ENCODE measurements at regions not wholly inside any gene's neighbourhood (a gene's known extent, or its start where the extent isn't known, plus 50 kb on each side); places are given as distances from the start of the nearest gene placed in this dataset.

DNA sequence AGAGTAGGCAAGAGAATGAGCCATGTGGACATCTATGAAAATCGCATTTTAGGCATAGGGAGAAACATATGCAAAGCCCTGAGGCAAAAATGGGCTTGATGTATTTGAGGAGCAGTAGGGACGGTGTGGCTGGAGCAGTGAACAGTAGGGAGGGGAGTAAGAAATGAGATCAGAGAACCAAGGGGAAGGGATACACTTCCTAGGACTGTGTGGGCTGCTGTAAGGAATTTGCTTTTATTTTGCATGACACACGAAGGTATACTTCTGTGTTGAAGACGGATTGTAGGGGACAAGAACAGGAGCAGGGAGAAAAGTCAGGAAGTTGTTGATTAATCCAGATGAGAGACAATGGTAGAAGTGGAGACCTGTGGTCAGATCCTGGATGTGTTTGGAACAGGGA is 572.1 kb downstream of the JRKL start:
- POLR2A ChIA-PET: no interaction called here
- no peak overlapping the region for H3K4me3 Mint-ChIP-seq

DNA sequence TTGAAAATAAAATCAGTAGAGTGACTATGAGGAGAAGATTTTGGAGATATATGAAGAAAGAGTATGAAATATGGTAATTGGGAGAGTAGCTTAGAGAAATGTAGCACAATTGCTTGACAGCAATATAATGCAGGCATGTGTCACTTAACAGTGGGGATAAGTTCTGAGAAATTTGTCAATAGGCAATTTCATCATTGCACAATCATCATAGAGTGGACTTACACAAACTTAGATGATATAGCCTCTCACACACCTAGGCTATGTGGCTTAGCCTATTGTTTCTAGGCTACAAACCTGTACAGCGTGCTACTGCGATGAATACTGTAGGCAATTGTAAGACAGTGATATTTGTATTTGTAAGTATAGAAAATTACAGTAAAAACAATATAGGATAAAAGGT is 573.6 kb downstream of the JRKL start:
- Mint-ChIP-seq H3K9me3 (no peaks in the 10 kb centered on the region), H3K36me3 (ENCODE audit: low read depth) (no peaks in the 10 kb centered on the region), H3K4me1 (ENCODE audit: low read depth) (no peaks in the 10 kb centered on the region), H3K27me3 (no peaks in the 10 kb centered on the region), H3K27ac (no peak overlapping the region), H3K4me3 (no peak overlapping the region)
- ChIA-PET POLR2A (no interaction called here), CTCF (no interaction called here)
- no peak for ATAC-seq
- intact Hi-C loops (cut with micrococcal nuclease): no loop called here
- TF ChIP-seq, protein P1, sequence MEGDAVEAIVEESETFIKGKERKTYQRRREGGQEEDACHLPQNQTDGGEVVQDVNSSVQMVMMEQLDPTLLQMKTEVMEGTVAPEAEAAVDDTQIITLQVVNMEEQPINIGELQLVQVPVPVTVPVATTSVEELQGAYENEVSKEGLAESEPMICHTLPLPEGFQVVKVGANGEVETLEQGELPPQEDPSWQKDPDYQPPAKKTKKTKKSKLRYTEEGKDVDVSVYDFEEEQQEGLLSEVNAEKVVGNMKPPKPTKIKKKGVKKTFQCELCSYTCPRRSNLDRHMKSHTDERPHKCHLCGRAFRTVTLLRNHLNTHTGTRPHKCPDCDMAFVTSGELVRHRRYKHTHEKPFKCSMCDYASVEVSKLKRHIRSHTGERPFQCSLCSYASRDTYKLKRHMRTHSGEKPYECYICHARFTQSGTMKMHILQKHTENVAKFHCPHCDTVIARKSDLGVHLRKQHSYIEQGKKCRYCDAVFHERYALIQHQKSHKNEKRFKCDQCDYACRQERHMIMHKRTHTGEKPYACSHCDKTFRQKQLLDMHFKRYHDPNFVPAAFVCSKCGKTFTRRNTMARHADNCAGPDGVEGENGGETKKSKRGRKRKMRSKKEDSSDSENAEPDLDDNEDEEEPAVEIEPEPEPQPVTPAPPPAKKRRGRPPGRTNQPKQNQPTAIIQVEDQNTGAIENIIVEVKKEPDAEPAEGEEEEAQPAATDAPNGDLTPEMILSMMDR (IDR thresholded peaks at IDR 0.05): no peak
- no peak for DNase-seq

More for the DNA sequence above, 572.1 kb downstream of the JRKL start:
- Mint-ChIP-seq H3K27me3 (no peaks in the 10 kb centered on the region), H3K9me3 (no peaks in the 10 kb centered on the region), H3K36me3 (ENCODE audit: low read depth) (no peaks in the 10 kb centered on the region), H3K4me1 (ENCODE audit: low read depth) (no peaks in the 10 kb centered on the region), H3K27ac (no peak overlapping the region)
- CTCF ChIA-PET: no interaction called here
- TF ChIP-seq, protein P1 (IDR thresholded peaks at IDR 0.05): no peak
- DNase-seq (no peak), ATAC-seq (no peak)
- intact Hi-C loops (cut with micrococcal nuclease): no loop called here

DNA sequence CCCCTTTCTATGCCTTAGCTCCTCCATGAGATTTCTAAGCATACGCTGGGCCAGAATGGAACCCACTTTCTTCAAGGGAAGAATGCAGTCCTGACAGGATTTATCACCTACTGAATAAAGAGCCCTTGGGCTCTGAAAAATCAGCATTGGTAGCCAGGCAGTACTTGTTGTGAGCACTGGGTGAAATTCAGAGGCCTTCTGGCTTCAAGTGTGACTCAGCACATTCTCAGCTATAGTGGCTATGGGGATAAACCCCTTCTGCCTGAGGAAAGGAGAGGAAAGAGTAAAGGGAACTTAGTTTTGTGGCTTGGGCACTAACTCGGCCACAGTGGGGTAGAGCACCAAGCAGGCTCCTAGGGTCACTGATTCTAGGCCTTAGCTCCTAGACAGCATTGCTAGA is 574.8 kb downstream of the JRKL start:
- Mint-ChIP-seq H3K4me1 (ENCODE audit: low read depth) (no peaks in the 10 kb centered on the region), H3K9me3 (no peaks in the 10 kb centered on the region), H3K4me3 (no peak overlapping the region), H3K36me3 (ENCODE audit: low read depth) (no peaks in the 10 kb centered on the region), H3K27me3 (no peaks in the 10 kb centered on the region), H3K27ac (no peak overlapping the region)
- TF ChIP-seq, protein P1 (IDR thresholded peaks at IDR 0.05): no peak
- intact Hi-C loops (cut with micrococcal nuclease): no loop called here
- CTCF ChIA-PET: no interaction called here
- POLR2A ChIA-PET: no interaction called here
- DNase-seq (no peak), ATAC-seq (no peak)

DNA sequence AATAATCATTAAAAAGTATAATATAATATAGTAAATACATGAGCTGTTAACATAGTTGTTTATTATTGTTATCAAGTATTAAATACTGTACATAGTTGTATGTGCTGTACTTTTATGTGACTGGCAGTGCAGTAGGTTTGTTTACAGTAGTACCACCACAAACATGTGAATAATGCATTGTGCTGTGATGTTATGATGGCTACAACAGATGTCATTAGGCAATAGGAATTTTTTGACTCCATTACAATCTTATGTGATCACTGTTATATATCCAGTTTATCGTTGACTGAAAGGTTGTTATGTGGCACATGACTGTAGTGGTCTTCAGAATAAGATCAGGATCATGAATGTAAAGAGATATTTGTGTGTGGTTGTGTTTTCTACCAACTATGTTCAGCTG is 577.8 kb downstream of the JRKL start:
- Mint-ChIP-seq H3K27ac (no peak overlapping the region), H3K9me3 (no peaks in the 10 kb centered on the region), H3K27me3 (no peaks in the 10 kb centered on the region), H3K4me3 (no peak overlapping the region), H3K4me1 (ENCODE audit: low read depth) (no peaks in the 10 kb centered on the region), H3K36me3 (ENCODE audit: low read depth) (no peaks in the 10 kb centered on the region)
- POLR2A ChIA-PET: no interaction called here
- TF ChIP-seq, protein P1 (IDR thresholded peaks at IDR 0.05): no peak
- CTCF ChIA-PET: no interaction called here
- no peak for DNase-seq
- ATAC-seq: no peak
- intact Hi-C loops (cut with micrococcal nuclease): no loop called here

DNA sequence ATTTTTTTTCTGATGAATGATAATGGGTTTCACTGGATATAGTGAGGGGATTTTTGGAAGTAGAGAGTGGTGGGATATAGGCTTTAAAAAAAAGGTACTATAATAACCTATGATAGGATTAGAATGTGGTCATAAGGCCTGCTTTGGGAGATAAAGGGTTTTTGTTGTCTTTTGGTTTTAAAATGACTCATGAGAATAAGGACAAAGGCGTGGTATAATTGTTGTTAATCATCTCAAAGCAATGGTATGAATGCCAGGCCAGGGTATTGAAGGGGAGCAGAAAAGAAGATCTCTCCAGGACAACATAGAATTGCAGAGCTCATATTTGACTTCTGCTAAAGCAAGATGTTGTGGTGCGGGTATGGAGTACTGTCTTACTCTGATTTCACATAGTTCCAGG is 579.4 kb downstream of the JRKL start:
- no peak for ATAC-seq
- ChIA-PET CTCF (no interaction called here), POLR2A (no interaction called here)
- H3K4me3 Mint-ChIP-seq: no peak overlapping the region
- no peaks in the 10 kb centered on the region for H3K4me1 Mint-ChIP-seq (ENCODE audit: low read depth)
- no peak for DNase-seq
- TF ChIP-seq, protein P1 (IDR thresholded peaks at IDR 0.05): no peak
- intact Hi-C loops (cut with micrococcal nuclease): no loop called here
- H3K27me3 Mint-ChIP-seq: no peaks in the 10 kb centered on the region
- no peak overlapping the region for H3K27ac Mint-ChIP-seq
- H3K36me3 Mint-ChIP-seq (ENCODE audit: low read depth): no peaks in the 10 kb centered on the region
- H3K9me3 Mint-ChIP-seq: no peaks in the 10 kb centered on the region
